ENCODE measurements at regions not wholly inside any gene's neighbourhood (a gene's known extent, or its start where the extent isn't known, plus 50 kb on each side); places are given as distances from the start of the nearest gene placed in this dataset.

DNA sequence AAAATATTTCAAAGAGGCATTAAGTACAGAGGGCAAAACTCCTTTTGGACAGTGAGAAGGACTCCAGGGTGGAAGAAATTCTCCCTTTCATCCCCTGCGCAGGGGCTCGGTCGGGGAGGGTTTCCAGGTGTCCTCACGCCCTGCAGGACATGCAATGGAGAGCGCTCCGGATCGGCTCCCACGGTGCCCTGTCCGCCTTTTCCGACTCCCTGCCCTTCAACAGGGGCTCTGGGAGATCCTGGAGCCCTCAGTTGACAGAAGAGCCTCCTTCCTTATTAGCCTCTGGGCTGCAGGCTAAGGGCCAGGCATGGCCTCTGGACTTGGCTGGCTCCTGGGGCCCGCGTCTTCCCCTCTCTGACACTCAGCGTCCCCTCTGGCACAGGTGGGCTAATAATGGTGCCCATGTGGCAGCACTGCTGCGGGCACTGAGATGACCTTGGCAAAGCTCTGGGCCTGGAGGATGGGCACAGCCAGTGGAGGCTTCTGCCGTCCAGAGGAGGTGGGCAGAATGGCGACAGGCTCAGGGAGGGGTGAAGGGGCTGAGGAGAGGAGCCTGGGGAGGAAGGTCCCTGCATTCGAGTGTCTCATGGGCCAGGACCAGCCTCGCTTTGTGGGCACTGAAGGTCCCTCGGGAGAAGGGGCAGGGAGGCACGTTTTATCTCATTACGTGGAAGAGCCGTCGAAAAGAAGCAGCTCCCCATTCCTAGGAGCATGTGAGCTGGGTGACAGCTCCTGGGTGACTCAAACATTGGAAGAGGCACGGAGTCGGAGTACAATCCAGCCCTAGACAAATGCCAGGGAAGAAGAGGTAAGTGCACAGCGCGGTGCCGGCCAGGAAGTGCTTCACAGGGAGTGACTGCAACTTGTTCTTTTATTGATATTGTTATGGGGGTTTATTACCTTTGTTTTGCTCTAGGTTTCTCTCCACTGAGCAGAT, 161.7 kb downstream of the IRF8 start:
- no peak for DNase-seq (ENCODE audit: low spot score)

- no peak for DNase-seq (ENCODE audit: low spot score)
Observed at GRCh38 chr16:86061318-86061695, 162.3 kb downstream of the IRF8 start.

- DNase-seq (ENCODE audit: low spot score) = no peak
Observed at GRCh38 chr16:86061721-86062120, 162.8 kb downstream of the IRF8 start.

DNA sequence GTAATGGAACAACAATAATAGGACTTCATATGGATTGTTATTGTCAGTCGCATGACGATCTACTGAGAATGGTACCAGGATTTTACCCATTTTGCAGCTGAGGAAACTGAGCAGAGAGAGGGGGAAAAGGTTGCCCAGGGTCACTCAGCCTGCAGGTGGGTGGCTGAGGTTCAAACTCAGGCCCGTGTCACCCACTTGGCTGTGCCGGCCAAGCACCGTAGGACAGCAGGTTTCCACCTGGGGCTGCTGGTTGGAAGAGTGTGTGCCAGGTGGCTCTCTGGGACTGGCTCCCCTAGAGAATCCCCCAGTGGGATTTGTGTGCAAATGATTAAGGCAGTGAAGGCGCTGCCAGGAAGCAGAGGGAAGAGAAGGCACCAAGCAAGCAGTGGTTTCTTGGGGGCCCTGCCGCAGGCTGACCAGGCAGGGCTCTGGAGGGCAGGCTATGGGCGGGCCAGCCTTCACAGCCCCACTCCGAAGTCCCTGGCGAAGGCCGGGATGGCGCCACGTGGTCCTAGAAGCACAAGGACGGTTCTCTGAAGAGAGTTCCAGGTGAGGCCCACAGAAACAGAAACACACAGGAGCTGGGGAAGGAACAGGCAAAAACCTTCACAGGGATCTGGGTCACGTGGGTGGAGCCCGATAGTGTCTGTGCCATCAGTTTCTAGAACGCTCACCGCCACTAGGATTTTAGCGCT, 163.5 kb downstream of the IRF8 start:
- no peak for DNase-seq (ENCODE audit: low spot score)

DNA sequence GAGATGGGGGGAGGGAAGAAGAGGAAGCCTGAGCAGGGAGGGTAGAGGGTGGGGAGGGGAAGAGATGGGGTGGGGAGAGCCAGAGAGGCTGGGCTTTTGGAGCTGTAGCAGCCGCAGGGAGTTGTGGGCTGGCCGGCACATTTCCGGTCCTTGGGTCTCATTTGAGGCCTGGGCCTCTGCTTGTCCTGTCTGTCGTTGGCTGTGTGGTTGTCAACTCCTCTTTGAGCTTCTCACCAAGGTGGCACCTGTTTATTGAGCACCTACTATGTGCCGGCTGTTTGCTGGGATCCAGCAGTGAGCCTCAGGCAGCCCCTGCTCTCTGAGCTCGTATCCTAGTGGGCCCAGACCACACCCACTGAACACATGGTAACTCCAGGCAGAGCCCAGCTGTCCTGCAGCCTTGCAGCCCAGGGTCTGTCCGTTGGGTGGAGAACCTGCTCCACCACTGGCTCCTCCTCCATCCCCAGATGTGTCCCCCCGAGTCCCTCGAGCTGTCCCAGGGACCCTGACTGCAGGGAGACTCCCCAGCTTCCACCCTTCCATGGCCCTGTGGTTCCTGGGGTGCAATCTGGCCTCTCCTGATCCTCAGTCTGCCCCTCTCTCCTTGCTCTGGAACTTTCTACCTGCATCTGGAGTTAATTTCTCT, 164.9 kb downstream of the IRF8 start:
- no peak for DNase-seq (ENCODE audit: low spot score)

- DNase-seq (ENCODE audit: low spot score) = peak; percentile 31
Observed at GRCh38 chr16:86064431-86065250, 165.7 kb downstream of the IRF8 start.

DNA sequence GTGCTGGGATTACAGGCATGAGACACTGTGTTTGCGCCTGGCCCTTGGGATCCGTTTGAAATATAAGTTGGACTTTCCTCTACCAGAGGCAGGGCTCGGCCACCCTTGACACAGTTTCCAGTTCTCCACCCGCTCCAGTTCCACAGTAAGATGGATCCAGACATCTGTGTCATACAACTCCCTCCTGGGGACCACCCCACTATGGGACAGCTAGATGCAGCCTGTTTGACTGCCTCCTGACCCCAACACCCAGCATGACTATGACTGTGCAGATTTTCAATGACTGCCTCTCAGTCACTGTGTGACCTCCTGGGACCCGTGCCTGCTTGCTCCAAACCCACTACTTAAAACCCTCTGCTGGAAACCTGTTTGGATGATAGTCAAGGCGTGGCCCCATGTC, 166.7 kb downstream of the IRF8 start:
- no peak for DNase-seq (ENCODE audit: low spot score)

DNA sequence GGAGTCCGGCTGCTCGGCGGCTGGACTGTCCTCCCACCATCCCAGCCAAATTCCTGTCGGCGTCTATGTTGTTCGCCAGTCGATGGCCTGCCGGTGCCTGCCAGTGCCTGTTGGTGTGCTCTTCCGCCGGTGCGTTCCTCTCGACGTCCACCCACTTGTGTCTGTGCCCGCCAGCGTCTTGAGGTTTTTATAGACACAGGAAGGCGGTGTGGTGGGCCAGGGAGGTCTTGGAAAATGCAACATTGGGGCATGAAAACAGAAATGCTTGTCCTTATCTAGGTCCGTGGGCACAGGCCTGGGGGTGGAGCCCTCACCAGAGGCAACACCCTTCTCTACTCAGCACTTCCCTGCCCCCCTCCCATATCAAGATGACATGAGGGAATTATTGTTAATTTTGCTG, 167.8 kb downstream of the IRF8 start:
- no peak for DNase-seq (ENCODE audit: low spot score)

GRCh38 chr16:86067516-86067915, 168.6 kb downstream of the IRF8 start:
- no peak for DNase-seq (ENCODE audit: low spot score)

- DNase-seq (ENCODE audit: low spot score) = no peak
Observed at GRCh38 chr16:86067936-86068335, 169.0 kb downstream of the IRF8 start.

- no peak for DNase-seq (ENCODE audit: low spot score)
Observed at GRCh38 chr16:86068722-86069121, 169.8 kb downstream of the IRF8 start.

DNA sequence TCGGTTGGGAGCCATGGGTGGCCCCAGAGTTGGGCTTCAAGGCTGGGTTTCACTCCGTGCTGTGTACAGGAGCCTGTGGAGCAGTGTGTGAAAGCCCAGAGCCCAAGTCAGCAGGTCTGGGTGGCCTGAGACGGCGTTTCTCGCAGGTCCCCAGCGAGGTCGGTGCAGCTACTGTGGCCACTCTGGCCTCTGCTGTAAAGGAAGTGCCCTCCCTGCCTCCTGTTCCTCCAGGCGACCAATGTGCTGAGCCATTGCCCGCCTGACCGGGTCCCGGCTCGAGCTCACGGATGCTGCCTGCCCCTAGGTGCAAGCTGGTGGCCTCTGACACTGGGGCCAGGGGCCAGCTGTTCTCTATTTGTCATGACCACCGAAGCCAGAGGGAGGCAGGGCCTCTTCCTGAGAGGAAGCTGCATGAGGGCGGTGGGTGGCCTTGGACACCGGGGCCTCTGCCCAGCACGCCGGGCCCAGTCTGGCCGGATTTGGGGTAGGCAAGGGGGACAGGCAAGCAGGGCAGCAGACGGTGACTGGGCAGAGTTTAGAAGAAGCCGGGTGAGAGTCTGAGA, 170.9 kb downstream of the IRF8 start:
- no peak for DNase-seq (ENCODE audit: low spot score)

DNA sequence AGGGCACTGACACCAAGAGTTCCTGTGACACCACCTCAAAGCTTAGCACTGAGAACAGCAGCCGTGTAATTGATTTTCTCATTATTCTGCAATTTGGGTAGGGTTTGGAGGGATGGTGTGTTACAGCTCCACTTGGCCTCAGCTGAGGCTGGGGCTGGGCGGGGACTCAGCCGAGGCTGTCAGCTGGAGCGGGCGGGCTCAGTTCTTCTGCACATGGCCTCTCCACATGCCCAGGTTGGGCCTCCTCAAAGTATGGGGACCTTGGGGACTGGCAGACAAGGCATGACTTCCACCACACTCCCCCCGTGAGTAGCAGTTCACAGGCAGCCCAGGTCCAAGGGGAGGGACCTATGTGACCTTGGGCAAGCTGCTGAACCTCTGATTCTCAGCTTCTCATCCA, 171.5 kb downstream of the IRF8 start:
- no peak for DNase-seq (ENCODE audit: low spot score)

- no peak for DNase-seq (ENCODE audit: low spot score)
Observed at GRCh38 chr16:86070971-86071370, 172.0 kb downstream of the IRF8 start.

DNA sequence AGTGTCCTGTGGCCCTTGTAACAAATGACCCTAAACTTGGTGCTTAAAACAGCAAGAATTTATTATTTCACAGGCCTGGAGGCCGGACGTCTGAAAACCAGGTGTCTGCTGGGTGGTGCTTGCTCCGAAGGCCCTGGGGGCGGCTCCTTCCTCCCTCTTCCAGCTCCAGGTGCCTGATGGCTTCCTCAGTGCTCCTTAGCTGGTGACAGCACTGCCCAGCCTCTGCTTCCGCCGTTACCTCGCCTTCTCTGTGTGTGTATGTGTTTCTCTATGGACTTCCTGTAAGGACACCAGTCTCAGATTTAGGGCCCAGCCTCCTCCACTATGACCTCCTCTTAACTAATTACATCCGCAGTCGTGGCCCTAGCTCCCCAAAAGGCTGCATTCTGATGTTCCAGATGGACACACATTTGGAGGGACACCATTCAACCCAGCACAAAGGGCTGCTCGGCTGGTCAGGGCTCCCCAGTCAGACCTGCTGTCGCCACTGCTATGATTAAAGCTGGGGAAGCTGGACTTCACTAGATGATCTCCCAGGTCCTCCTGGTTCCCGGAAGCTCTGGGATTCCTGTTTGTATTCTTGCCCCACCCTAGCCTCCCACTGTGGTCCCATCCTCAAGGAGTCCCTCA, 172.8 kb downstream of the IRF8 start:
- no peak for DNase-seq (ENCODE audit: low spot score)

- DNase-seq (ENCODE audit: low spot score) = peak; percentile 72
Observed at GRCh38 chr16:86072328-86073102, 173.6 kb downstream of the IRF8 start.

GRCh38 chr16:86073103-86073625, 174.2 kb downstream of the IRF8 start:
- DNase-seq (ENCODE audit: low spot score) = no peak

GRCh38 chr16:86073763-86074493, 175.0 kb downstream of the IRF8 start:
- no peak for DNase-seq (ENCODE audit: low spot score)
